ENCODE measurements at regions not wholly inside any gene's neighbourhood (a gene's known extent, or its start where the extent isn't known, plus 50 kb on each side); places are given as distances from the start of the nearest gene placed in this dataset.

DNA sequence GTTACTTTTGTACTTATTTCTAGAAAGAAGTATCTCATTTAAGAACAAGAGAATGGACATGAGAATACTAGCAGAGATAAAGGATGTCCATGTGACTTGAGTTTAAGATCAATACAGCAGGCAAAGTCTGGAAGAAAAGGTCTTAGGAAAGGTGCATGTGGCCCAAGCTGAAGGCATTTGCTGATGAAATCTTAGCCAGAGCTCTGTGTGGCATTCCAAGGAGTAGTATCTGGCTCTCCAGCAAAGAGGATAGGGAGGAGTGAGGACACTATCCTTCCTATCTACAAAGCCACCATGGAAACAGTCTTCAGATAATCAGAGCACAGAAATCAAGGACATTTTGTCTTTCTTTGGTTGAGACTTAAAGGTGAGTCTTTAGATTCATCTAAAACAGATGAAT lies 244.1 kb upstream of the RGMB start:
- Histone ChIP-seq H2BK15ac (ENCODE audit: low read depth, low read length) (no peak overlapping the region), H4K91ac (ENCODE audit: insufficient read depth, low read depth, low read length) (no peak overlapping the region), H3K4me2 (ENCODE audit: low read depth, low read length) (no peak overlapping the region), H4K5ac (ENCODE audit: low read depth, low read length) (no peak overlapping the region), H2AFZ (replicated peaks; ENCODE audit: low read length, poor library complexity) (no peak overlapping the region), H3K4me1 (ENCODE audit: control insufficient read depth, insufficient read depth, low read length) (no peaks in the 10 kb centered on the region), H2AK5ac (ENCODE audit: low read depth, low read length) (no peak overlapping the region), H3K9me3 (ENCODE audit: control insufficient read depth, insufficient read depth, low read length) (no peaks in the 10 kb centered on the region), H3K36me3 (ENCODE audit: control insufficient read depth, insufficient read depth, low read length) (no peaks in the 10 kb centered on the region), H3K79me1 (ENCODE audit: low read depth in 1 of 2, low read length in 2 of 2) (no peaks in the 10 kb centered on the region), H3K4ac (ENCODE audit: low read depth, low read length) (no peak overlapping the region), H3K14ac (replicated peaks; ENCODE audit: low read depth, low read length) (no peak overlapping the region), H3K56ac (ENCODE audit: extremely low read depth, insufficient read depth, low read length) (no peak overlapping the region; the same call in 1 of the 2 replicates), H2BK20ac (ENCODE audit: low read depth, low read length) (no peak overlapping the region), H3K18ac (ENCODE audit: low read depth, low read length) (no peak overlapping the region), H2BK120ac (ENCODE audit: low read depth, low read length) (no peak overlapping the region), H3K4me3 (ENCODE audit: insufficient read depth, low read depth, low read length) (no peak overlapping the region), H4K20me1 (ENCODE audit: insufficient read depth, low read length) (no peaks in the 10 kb centered on the region), H3K27me3 (ENCODE audit: control insufficient read depth, insufficient read depth, low read length) (no peaks in the 10 kb centered on the region), H3K9ac (ENCODE audit: low read depth, low read length) (no peak overlapping the region), H3K9me1 (ENCODE audit: insufficient read depth, low read length) (no peaks in the 10 kb centered on the region), H2BK5ac (ENCODE audit: low read depth, low read length, poor library complexity, severe bottlenecking) (no peak overlapping the region), H3K23ac (ENCODE audit: low read depth, low read length) (no peak overlapping the region), H3K27ac (ENCODE audit: insufficient read depth, low read length) (no peak overlapping the region), H2AK9ac (replicated peaks; ENCODE audit: low read depth, low read length, poor library complexity) (no peak overlapping the region), H4K8ac (ENCODE audit: low read depth in 2 of 2, low read length in 2 of 2) (no peak overlapping the region)
- ATAC-seq (ENCODE audit: low read depth) = no peak
- in situ Hi-C loops (cut with MboI; ENCODE audit: low sequenced_read_pairs) = no loop called here
- intact Hi-C loops (cut with micrococcal nuclease) = no loop called here
- TF ChIP-seq NFE2L2 (IDR thresholded peaks at IDR 0.05; ENCODE audit: low read depth, low read length) = no peak
- TF ChIP-seq BHLHE40 (IDR thresholded peaks at IDR 0.05; ENCODE audit: low read depth, low read length) = no peak
- TF ChIP-seq FOS (IDR thresholded peaks at IDR 0.05; ENCODE audit: low read depth, low read length) = no peak
- TF ChIP-seq MAZ (IDR thresholded peaks at IDR 0.05; ENCODE audit: borderline replicate concordance, low read depth, low read length) = no peak
- TF ChIP-seq, protein P1, sequence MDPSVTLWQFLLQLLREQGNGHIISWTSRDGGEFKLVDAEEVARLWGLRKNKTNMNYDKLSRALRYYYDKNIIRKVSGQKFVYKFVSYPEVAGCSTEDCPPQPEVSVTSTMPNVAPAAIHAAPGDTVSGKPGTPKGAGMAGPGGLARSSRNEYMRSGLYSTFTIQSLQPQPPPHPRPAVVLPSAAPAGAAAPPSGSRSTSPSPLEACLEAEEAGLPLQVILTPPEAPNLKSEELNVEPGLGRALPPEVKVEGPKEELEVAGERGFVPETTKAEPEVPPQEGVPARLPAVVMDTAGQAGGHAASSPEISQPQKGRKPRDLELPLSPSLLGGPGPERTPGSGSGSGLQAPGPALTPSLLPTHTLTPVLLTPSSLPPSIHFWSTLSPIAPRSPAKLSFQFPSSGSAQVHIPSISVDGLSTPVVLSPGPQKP (IDR thresholded peaks at IDR 0.05; ENCODE audit: borderline replicate concordance, low read depth, low read length) = no peak
- no peak for TF ChIP-seq RAD21 (IDR thresholded peaks at IDR 0.05; ENCODE audit: low read length)
- TF ChIP-seq POLR2A (IDR thresholded peaks at IDR 0.05; ENCODE audit: low read depth, low read length) = no peak
- TF ChIP-seq USF2 (IDR thresholded peaks at IDR 0.05; ENCODE audit: low read depth, low read length) = no peak
- no peak for TF ChIP-seq RCOR1 (IDR thresholded peaks at IDR 0.05; ENCODE audit: insufficient replicate concordance, low read length)
- no peak for TF ChIP-seq CHD1 (IDR thresholded peaks at IDR 0.05; ENCODE audit: low read depth, low read length)
- no peak for TF ChIP-seq MXI1 (IDR thresholded peaks at IDR 0.05; ENCODE audit: borderline replicate concordance, low read depth, low read length)
- TF ChIP-seq CEBPB (IDR thresholded peaks at IDR 0.05; ENCODE audit: low read depth, low read length) = no peak
- no peak for TF ChIP-seq SMC3 (IDR thresholded peaks at IDR 0.05; ENCODE audit: low read depth, low read length)
- no peak for TF ChIP-seq MAFK (IDR thresholded peaks at IDR 0.05; ENCODE audit: low read depth, low read length)
- TF ChIP-seq RFX5 (IDR thresholded peaks at IDR 0.05; ENCODE audit: low read depth, low read length) = no peak
- CTCF ChIA-PET = interaction anchor here (1.6 kb wide), 1 partner anchor 8 kb away, joined by 5 read pairs; no protein-coding TSS in a partner anchor
- BruUV-seq (replicated peaks) = no TSS peak
- dilution Hi-C loops (cut with HindIII; ENCODE audit: low sequenced_read_pairs, unreplicated experiment) = no loop called here
- POLR2A ChIA-PET (ENCODE audit: unreplicated experiment) = no interaction called here
- no peak for DNase-seq
